Neuronal stem cell (in vitro differentiated cells): ENCODE measurements at regions not wholly inside any gene's neighbourhood (a gene's known extent, or its start where the extent isn't known, plus 50 kb on each side); places are given as distances from the start of the nearest gene placed in this dataset.
A peak's percentile ranks its signal among the peaks of the same experiment; 100 is the strongest.
"Not testable (repeated sequence)": the region's sequence is repeated elsewhere in the genome, so short reads cannot be mapped to it uniquely, and the experiment has no call there.

Experiments used
- DNase-seq: peaks from one replicate; pipeline ENCODE4 v3.0.0-alpha.2; 2013; ENCODE audit warnings: low spot score
- H2AFZ ChIP-seq: one replicate; pipeline ENCODE4 v1.6.1; 2013; ENCODE audit warnings: mild to moderate bottlenecking, low read length, inconsistent platforms
- H2AK5ac ChIP-seq: 2 replicates; pipeline ENCODE4 v1.6.1; 2013; ENCODE audit warnings: low read depth, mild to moderate bottlenecking, inconsistent platforms, low read length, moderate library complexity, mixed read lengths
- H2BK120ac ChIP-seq: 2 replicates; pipeline ENCODE4 v1.6.1; 2013; ENCODE audit warnings: low read depth, mild to moderate bottlenecking, inconsistent platforms, low read length, moderate library complexity, mixed read lengths
- H2BK12ac ChIP-seq: one replicate; pipeline ENCODE4 v1.6.1; 2013; ENCODE audit warnings: low read length, inconsistent platforms
- H2BK15ac ChIP-seq: 2 replicates; pipeline ENCODE4 v1.6.1; 2013; ENCODE audit warnings: mild to moderate bottlenecking, low read length, inconsistent platforms, mixed read lengths
- H2BK5ac ChIP-seq: one replicate; pipeline ENCODE4 v1.6.1; 2013; ENCODE audit warnings: inconsistent platforms, mild to moderate bottlenecking, low read length, moderate library complexity
- H3K14ac ChIP-seq: one replicate; pipeline ENCODE4 v1.6.1; 2013; ENCODE audit warnings: low read length, inconsistent platforms
- H3K18ac ChIP-seq: 2 replicates; pipeline ENCODE4 v1.6.1; 2013; ENCODE audit warnings: low read length, inconsistent platforms
- H3K23ac ChIP-seq: 2 replicates; pipeline ENCODE4 v1.6.1; 2013; ENCODE audit warnings: low read depth, mild to moderate bottlenecking, mixed read lengths, low read length, inconsistent platforms; ENCODE audit not compliant: poor library complexity
- H3K27ac ChIP-seq: replicated peaks from 3 replicates; pipeline ENCODE4 v1.5.1; 2013; ENCODE audit warnings: low read length, inconsistent platforms
- H3K27me3 ChIP-seq, 3 experiments: 2 replicates each; pipeline ENCODE4 v1.6.1; 2013; ENCODE audit warnings: low read length in 3 of 3, mild to moderate bottlenecking in 2 of 3, inconsistent platforms in 1 of 3, low read depth in 1 of 3, mixed read lengths in 1 of 3, moderate library complexity in 1 of 3; ENCODE audit not compliant: control insufficient read depth in 3 of 3, insufficient read depth in 3 of 3
- H3K36me3 ChIP-seq, 2 donors: replicated peaks in 1 of 2; 2 replicates each; pipeline ENCODE4 v1.6.1; 2013; ENCODE audit warnings: low read length in 2 of 2; ENCODE audit not compliant: control insufficient read depth in 2 of 2, insufficient read depth in 2 of 2
- H3K4ac ChIP-seq: 2 replicates; pipeline ENCODE4 v1.6.1; 2013; ENCODE audit warnings: inconsistent platforms, mild to moderate bottlenecking, low read length, moderate library complexity
- H3K4me1 ChIP-seq, 2 donors: 1 replicate in 1 of 2; 2 replicates in 1 of 2; pipeline ENCODE4 v1.6.1; 2013; ENCODE audit warnings: low read length in 2 of 2, low read depth in 1 of 2; ENCODE audit not compliant: control insufficient read depth in 2 of 2, insufficient read depth in 1 of 2
- H3K4me2 ChIP-seq: one replicate; pipeline ENCODE4 v1.6.1; 2013; ENCODE audit warnings: mild to moderate bottlenecking, low read length, inconsistent platforms; ENCODE audit not compliant: insufficient read depth, poor library complexity, severe bottlenecking
- H3K4me3 ChIP-seq, 2 donors: 2 replicates each; pipeline ENCODE4 v1.5.1; 2013; ENCODE audit warnings: low read length in 2 of 2, mild to moderate bottlenecking in 2 of 2, inconsistent platforms in 1 of 2, moderate library complexity in 1 of 2
- H3K79me1 ChIP-seq: one replicate; pipeline ENCODE4 v1.6.1; 2013; ENCODE audit warnings: low read depth, mild to moderate bottlenecking, inconsistent platforms, low read length, moderate library complexity
- H3K9ac ChIP-seq: one replicate; pipeline ENCODE4 v1.6.1; 2013; ENCODE audit warnings: mild to moderate bottlenecking, low read depth, low read length, inconsistent platforms; ENCODE audit not compliant: poor library complexity
- H3K9me3 ChIP-seq, 2 donors: replicated peaks in 1 of 2; 2 replicates each; pipeline versions ENCODE3 to v1.6.1; 2013; ENCODE audit warnings: low read length in 2 of 2, mild to moderate bottlenecking in 2 of 2, inconsistent platforms in 1 of 2, low read depth in 1 of 2, mixed read lengths in 1 of 2, moderate library complexity in 1 of 2; ENCODE audit not compliant: control insufficient read depth in 2 of 2, insufficient read depth in 1 of 2
- H4K8ac ChIP-seq: one replicate; pipeline ENCODE4 v1.6.1; 2013; ENCODE audit warnings: low read depth, mild to moderate bottlenecking, inconsistent platforms, low read length, moderate library complexity
- H4K91ac ChIP-seq: one replicate; pipeline ENCODE4 v1.6.1; 2013; ENCODE audit warnings: low read length, low read depth, mild to moderate bottlenecking, inconsistent platforms; ENCODE audit not compliant: poor library complexity
- WGBS, 2 donors: extraction: QIAGEN DNeasy Blood & Tissue Kit; methylation state at CpG; one replicate each; pipeline ENCODE4 v1.1.7; 2013; ENCODE audit warnings: missing lambda C conversion rate in 2 of 2, mixed read lengths in 1 of 2; ENCODE audit not compliant: insufficient read length in 2 of 2, insufficient replicate concordance in 1 of 2; ENCODE audit errors: extremely low coverage in 2 of 2; 5-methylcytosine and 5-hydroxymethylcytosine counted together

GRCh38 chr2:131830946-131831310, 303.2 kb downstream of the CCDC74A start:
- not testable (repeated sequence) for H3K14ac ChIP-seq, H3K4ac ChIP-seq, H2AFZ ChIP-seq, H2BK15ac ChIP-seq, H2BK120ac ChIP-seq, H3K4me3 ChIP-seq, H4K91ac ChIP-seq, H3K23ac ChIP-seq, H3K9ac ChIP-seq, H4K8ac ChIP-seq, DNase-seq, H3K79me1 ChIP-seq, H3K9me3 ChIP-seq, H2BK12ac ChIP-seq, H3K36me3 ChIP-seq, H3K4me1 ChIP-seq, H2AK5ac ChIP-seq, H3K27ac ChIP-seq, H3K27me3 ChIP-seq, H2BK5ac ChIP-seq, H3K18ac ChIP-seq, H3K4me2 ChIP-seq
- WGBS, 2 donors: no CpG with 5 or more reads among the region's 10 CpGs

GRCh38 chr2:131831450-131832208, 303.9 kb downstream of the CCDC74A start:
- H4K8ac ChIP-seq, H3K4ac ChIP-seq, H3K4me1 ChIP-seq, H3K27ac ChIP-seq, H2BK5ac ChIP-seq, H3K9me3 ChIP-seq, H3K27me3 ChIP-seq, H3K9ac ChIP-seq, H4K91ac ChIP-seq, H3K79me1 ChIP-seq, H2BK120ac ChIP-seq, H3K4me3 ChIP-seq, H2BK12ac ChIP-seq, H3K36me3 ChIP-seq, H3K4me2 ChIP-seq, H2BK15ac ChIP-seq, H2AK5ac ChIP-seq: not testable (repeated sequence)
- peak; percentile 1 for DNase-seq
- Histone ChIP-seq H3K18ac (peak overlapping the region; percentile 57), H3K23ac (peak overlapping the region; percentile 20), H2AFZ (peak overlapping the region; percentile 61), H3K14ac (peak overlapping the region; percentile 38)
- no CpG with 5 or more reads among the region's 25 CpGs for WGBS, 2 donors

DNA sequence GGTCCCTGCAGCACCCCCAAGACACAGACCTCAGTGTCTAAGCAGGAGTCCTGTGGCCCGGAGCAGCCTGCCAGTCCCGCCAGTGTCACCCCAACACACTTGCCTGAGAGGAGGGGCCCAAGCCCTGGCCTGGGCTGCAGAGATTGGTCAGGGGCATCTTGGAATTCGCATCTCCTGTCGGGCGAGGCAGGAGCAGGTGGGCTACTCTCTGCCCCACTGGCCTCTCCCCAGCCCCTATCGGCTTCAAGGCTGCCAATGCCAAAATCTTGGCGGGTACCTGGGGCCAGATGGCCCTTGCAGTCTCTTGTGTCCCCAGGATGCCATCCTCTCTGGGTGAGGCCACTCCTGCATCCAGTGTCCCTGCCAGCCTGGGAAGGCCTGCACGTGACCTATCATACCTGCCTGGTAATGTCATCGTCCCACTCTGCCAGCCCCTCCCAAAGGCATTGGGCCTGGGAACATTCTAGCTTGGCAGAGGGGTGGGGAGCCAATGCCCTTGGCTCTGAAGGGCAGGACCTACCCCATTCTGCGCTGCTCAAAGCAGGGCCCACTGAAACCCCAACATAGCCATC, 304.6 kb downstream of the CCDC74A start:
- H2BK15ac ChIP-seq, H3K27ac ChIP-seq, H4K91ac ChIP-seq, H3K4ac ChIP-seq, H3K4me1 ChIP-seq, H3K27me3 ChIP-seq, H3K9ac ChIP-seq, H3K23ac ChIP-seq, H3K4me3 ChIP-seq, H3K36me3 ChIP-seq, DNase-seq, H4K8ac ChIP-seq, H2BK12ac ChIP-seq, H3K9me3 ChIP-seq, H3K4me2 ChIP-seq, H2BK120ac ChIP-seq, H2BK5ac ChIP-seq, H3K18ac ChIP-seq, H2AFZ ChIP-seq, H3K79me1 ChIP-seq, H2AK5ac ChIP-seq: not testable (repeated sequence)
- no CpG with 5 or more reads among the region's 10 CpGs for WGBS, 2 donors
- peak overlapping the region; percentile 38 for H3K14ac ChIP-seq

DNA sequence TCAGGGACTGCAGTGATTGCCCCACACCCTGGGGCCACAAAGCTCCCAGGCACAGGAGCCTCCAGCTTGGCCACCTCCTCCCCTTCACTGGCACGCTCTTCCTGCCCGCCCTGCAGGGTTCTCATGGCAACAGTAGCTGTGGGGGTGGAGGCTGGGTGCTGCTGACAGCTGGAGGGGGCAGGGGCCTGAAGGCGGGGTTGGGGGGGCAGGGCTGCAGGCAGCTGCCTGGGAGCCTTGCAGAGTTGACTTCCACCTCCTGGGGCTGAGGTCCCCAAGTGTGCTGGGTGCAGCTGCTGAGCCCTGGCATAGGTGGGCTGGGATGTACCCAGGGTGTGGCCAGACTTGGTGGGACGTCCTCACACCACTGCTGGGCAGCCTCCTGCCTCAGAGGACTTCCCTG, 305.2 kb downstream of the CCDC74A start:
- H3K23ac ChIP-seq, H3K9me3 ChIP-seq, DNase-seq, H4K8ac ChIP-seq, H2AFZ ChIP-seq, H3K9ac ChIP-seq, H3K36me3 ChIP-seq, H3K4me3 ChIP-seq, H3K18ac ChIP-seq, H3K4ac ChIP-seq, H3K27me3 ChIP-seq, H3K79me1 ChIP-seq, H2BK15ac ChIP-seq, H2BK120ac ChIP-seq, H3K27ac ChIP-seq, H2BK5ac ChIP-seq, H3K4me2 ChIP-seq, H2BK12ac ChIP-seq, H4K91ac ChIP-seq, H2AK5ac ChIP-seq, H3K4me1 ChIP-seq, H3K14ac ChIP-seq: not testable (repeated sequence)
- no CpG with 5 or more reads among the region's 4 CpGs for WGBS, 2 donors
